ENCODE measurements at regions not wholly inside any gene's neighbourhood (a gene's known extent, or its start where the extent isn't known, plus 50 kb on each side); places are given as distances from the start of the nearest gene placed in this dataset.

DNA sequence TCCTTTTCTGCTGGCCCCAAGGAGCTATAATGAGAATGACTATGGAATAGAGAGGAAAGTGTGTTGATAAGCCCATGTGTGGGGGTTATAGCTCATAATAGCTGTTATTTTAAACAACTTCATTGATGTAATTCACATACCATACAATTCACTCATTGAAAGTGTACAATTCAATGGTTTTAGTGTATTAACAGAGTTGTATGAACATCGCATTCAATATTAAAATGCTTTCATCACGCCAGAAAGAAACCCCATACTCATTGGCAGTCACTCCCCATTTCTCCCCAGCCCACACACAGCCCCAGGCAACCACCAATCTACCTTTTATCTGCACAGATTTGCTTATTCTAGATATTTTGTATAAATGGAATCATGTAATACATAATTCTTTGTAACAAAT, 139.6 kb upstream of the CYP1B1 start:
- Mint-ChIP-seq H3K36me3 (no peaks in the 10 kb centered on the region), H3K27ac (no peak overlapping the region), H3K9me3 (peaks cover 4 to 5% of the 10 kb centered on the region in 2 donors)
- DNase-seq (ENCODE audit: low spot score in 2 of 2) (no peak), ATAC-seq (no peak)

DNA sequence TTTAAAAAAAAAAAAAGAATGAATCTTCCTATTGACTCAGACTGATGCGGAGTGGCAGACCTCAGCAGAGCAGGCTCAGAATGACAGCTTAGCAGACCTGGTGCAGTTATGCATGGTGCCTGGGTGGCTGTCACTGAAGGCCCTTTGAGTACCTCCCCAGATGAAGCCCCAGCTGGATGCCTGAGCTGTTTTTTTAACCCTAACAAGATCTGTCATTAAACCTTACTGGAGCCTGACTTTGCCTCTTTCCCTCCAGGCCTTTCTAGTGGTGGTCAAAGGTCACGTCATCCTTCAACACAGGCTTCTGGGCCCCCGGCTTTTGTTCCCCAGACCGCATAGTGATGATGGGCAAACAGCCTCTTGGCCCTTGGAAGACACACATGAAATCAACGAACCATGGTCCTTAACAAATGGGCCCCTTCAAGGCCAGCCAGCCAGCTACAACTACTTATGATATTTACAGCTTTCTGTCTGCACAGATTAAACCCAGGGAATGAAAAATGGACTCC, 138.3 kb upstream of the CYP1B1 start:
- Mint-ChIP-seq H3K27ac (peak overlapping the region in 1 of 2 donors; percentile 8), H3K9me3 (peaks cover 4 to 5% of the 10 kb centered on the region in 2 donors), H3K36me3 (no peaks in the 10 kb centered on the region)
- ATAC-seq (peak; percentile 79 to 91), DNase-seq (ENCODE audit: low spot score in 2 of 2) (no peak)

- DNase-seq (ENCODE audit: low spot score in 2 of 2) (no peak), ATAC-seq (peak in 1 of 2 donors; percentile 48)
- peak overlapping the region in 1 of 2 donors; percentile 8 for H3K27ac Mint-ChIP-seq
- H3K9me3 Mint-ChIP-seq, result peaks cover 4 to 5% of the 10 kb centered on the region in 2 donors
- H3K36me3 Mint-ChIP-seq, result no peaks in the 10 kb centered on the region
Measured at GRCh38 chr2:38213619-38214167, 137.7 kb upstream of the CYP1B1 start.

GRCh38 chr2:38212312-38212711, 136.4 kb upstream of the CYP1B1 start:
- DNase-seq (ENCODE audit: low spot score in 2 of 2), result no peak
- no peaks in the 10 kb centered on the region for H3K36me3 Mint-ChIP-seq
- H3K27ac Mint-ChIP-seq, result no peak overlapping the region
- H3K9me3 Mint-ChIP-seq, result peaks cover 4 to 5% of the 10 kb centered on the region in 2 donors
- no peak for ATAC-seq

DNA sequence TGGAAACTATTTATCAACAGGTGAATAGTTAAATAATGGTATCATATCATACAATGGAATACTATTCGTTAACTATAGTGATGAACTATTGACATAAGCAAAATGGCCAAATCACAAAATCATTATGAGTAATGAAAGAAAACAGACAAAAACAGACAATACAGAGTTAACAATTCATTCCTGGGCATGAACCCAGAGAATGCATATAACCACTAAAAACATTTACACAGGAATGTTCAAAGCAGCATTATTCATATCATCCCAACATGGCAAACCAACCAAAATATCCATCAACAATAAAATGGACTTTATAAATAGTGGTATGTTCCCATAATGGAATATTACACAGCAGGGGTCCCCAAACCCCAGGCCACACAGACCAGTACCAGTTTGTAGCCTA, 131.2 kb upstream of the CYP1B1 start:
- no peak for DNase-seq (ENCODE audit: low spot score in 2 of 2)
- H3K9me3 Mint-ChIP-seq, result no peaks in the 10 kb centered on the region
- ATAC-seq, result no peak
- no peak overlapping the region for H3K27ac Mint-ChIP-seq
- H3K36me3 Mint-ChIP-seq, result no peaks in the 10 kb centered on the region

- Mint-ChIP-seq H3K27ac (no peak overlapping the region), H3K9me3 (no peaks in the 10 kb centered on the region), H3K36me3 (no peaks in the 10 kb centered on the region)
- ATAC-seq, result no peak
- DNase-seq (ENCODE audit: low spot score in 2 of 2), result no peak
Measured at GRCh38 chr2:38203446-38203810, 127.5 kb upstream of the CYP1B1 start.

DNA sequence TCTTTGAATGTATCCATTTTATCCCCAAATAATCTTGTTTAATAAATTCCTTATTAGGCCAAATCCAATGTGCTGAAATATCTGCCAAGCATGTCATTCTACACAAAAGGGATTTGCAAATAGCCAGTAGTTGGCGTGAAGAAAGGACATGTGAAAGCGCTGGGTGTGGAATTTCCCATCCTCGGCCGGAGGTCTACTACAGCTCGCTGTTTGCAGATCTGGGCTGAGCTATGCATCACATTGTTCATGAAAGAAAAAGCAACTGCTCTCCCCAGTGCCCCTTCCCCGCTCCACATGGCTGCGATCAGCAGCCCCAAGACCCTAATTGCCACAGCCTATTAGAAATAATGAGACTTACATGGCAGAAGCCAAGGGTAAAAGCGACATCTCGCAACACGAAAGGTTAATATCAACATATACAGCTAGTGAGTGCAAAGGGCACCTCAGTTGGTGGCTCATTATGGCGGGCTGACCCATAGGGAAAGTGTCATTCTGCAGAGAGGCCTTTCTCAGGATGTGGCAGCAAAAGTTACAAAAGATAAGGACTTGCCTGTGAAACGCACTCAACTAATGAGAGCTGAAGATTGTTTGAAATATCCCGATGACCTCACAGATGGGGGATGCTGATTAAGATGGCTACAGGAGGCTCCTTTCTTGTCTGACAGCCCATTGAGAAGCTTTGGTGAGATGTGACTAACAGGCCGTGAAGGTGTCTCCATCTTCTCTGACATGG, 126.9 kb upstream of the CYP1B1 start:
- DNase-seq (ENCODE audit: low spot score in 2 of 2) (no peak), ATAC-seq (no peak)
- no peak overlapping the region for H3K27ac Mint-ChIP-seq
- no peaks in the 10 kb centered on the region for H3K36me3 Mint-ChIP-seq
- H3K9me3 Mint-ChIP-seq, result no peaks in the 10 kb centered on the region

- Mint-ChIP-seq H3K9me3 (no peaks in the 10 kb centered on the region), H3K36me3 (no peaks in the 10 kb centered on the region), H3K27ac (no peak overlapping the region)
- no peak for ATAC-seq
- no peak for DNase-seq (ENCODE audit: low spot score in 2 of 2)
Measured at GRCh38 chr2:38201784-38202183, 125.8 kb upstream of the CYP1B1 start.

- no peak for ATAC-seq
Measured at GRCh38 chr2:38200598-38200997, 124.6 kb upstream of the CYP1B1 start.

GRCh38 chr2:38199127-38199526, 123.2 kb upstream of the CYP1B1 start:
- ATAC-seq, result no peak
- Mint-ChIP-seq H3K9me3 (no peaks in the 10 kb centered on the region), H3K36me3 (no peaks in the 10 kb centered on the region), H3K27ac (no peak overlapping the region)
- DNase-seq (ENCODE audit: low spot score in 2 of 2), result no peak

More at GRCh38 chr2:38200598-38200997, 124.6 kb upstream of the CYP1B1 start:
- Mint-ChIP-seq H3K36me3 (no peaks in the 10 kb centered on the region), H3K9me3 (no peaks in the 10 kb centered on the region), H3K27ac (no peak overlapping the region)
- no peak for DNase-seq (ENCODE audit: low spot score in 2 of 2)

- no peak for ATAC-seq
- H3K36me3 Mint-ChIP-seq, result no peaks in the 10 kb centered on the region
- DNase-seq (ENCODE audit: low spot score in 2 of 2), result no peak
- peaks cover 0 to 4% of the 10 kb centered on the region in 2 donors for H3K9me3 Mint-ChIP-seq
- H3K27ac Mint-ChIP-seq, result no peak overlapping the region
Measured at GRCh38 chr2:38194751-38195150, 118.8 kb upstream of the CYP1B1 start.

- ATAC-seq, result no peak
- Mint-ChIP-seq H3K9me3 (peaks cover 0 to 9% of the 10 kb centered on the region in 2 donors), H3K36me3 (no peaks in the 10 kb centered on the region), H3K27ac (no peak overlapping the region)
- no peak for DNase-seq (ENCODE audit: low spot score in 2 of 2)
Measured at GRCh38 chr2:38192976-38193375, 117.0 kb upstream of the CYP1B1 start.

- H3K36me3 Mint-ChIP-seq, result no peaks in the 10 kb centered on the region
- ATAC-seq (no peak), DNase-seq (ENCODE audit: low spot score in 2 of 2) (no peak)
- no peak overlapping the region for H3K27ac Mint-ChIP-seq
- peaks cover 0 to 9% of the 10 kb centered on the region in 2 donors for H3K9me3 Mint-ChIP-seq
Measured at GRCh38 chr2:38192046-38192445, 116.1 kb upstream of the CYP1B1 start.

DNA sequence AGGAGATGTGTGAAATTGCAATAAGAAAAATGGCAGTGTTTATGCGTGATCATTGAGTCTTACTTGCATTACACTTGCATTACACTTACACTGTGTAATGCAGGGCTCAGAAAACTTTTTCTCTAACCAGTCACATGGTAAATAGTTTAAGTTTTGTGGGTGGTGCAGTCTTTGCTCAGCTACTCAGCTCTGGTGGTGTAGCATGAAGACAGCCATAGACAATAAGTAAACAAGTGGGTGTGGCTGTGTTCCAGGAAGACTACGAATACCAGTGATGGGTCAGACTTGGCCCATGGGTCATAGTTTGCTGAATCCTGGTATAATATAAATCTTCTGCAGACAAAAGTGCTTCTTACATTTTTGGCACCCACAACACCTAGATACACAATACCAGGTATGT, 115.6 kb upstream of the CYP1B1 start:
- no peak for DNase-seq (ENCODE audit: low spot score in 2 of 2)
- no peak for ATAC-seq
- H3K36me3 Mint-ChIP-seq, result no peaks in the 10 kb centered on the region
- H3K27ac Mint-ChIP-seq, result no peak overlapping the region
- peaks cover 0 to 9% of the 10 kb centered on the region in 2 donors for H3K9me3 Mint-ChIP-seq

- DNase-seq (ENCODE audit: low spot score in 2 of 2) (no peak), ATAC-seq (no peak)
- Mint-ChIP-seq H3K27ac (no peak overlapping the region), H3K9me3 (peaks cover 0 to 9% of the 10 kb centered on the region in 2 donors), H3K36me3 (no peaks in the 10 kb centered on the region)
Measured at GRCh38 chr2:38190542-38191218, 114.7 kb upstream of the CYP1B1 start.

DNA sequence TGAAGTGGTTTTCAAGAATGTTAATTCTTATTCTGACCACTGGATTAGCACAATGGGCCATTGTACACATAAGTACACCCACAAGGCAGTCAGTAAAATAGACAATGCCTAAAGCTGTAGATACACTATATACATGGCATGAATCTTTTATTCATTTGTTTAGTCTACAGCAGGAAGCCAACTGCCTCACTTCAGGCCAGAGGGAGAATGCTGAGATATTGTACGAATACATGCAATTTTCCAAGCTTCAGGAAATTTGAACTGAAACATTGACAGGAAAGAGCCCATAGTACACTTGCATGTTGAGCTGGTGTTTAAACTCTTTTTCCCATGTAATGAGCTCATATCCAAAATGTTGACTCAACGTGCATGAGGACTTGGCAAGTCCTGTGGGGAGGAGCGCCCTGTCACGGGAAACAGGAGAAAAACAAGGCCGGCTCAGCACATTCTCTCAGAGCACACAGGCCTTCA, 111.6 kb upstream of the CYP1B1 start:
- H3K36me3 Mint-ChIP-seq, result no peaks in the 10 kb centered on the region
- DNase-seq (ENCODE audit: low spot score in 2 of 2) (no peak), ATAC-seq (no peak)
- no peak overlapping the region for H3K27ac Mint-ChIP-seq
- peaks cover 6 to 16% of the 10 kb centered on the region in 2 donors for H3K9me3 Mint-ChIP-seq

GRCh38 chr2:38185012-38185491, 109.1 kb upstream of the CYP1B1 start:
- Mint-ChIP-seq H3K9me3 (peaks cover 6 to 12% of the 10 kb centered on the region in 2 donors), H3K27ac (no peak overlapping the region), H3K36me3 (no peaks in the 10 kb centered on the region)
- no peak for ATAC-seq
- DNase-seq (ENCODE audit: low spot score in 2 of 2), result no peak
